Left ventricle myocardium inferior (tissue), 1 donor: ENCODE measurements at regions not wholly inside any gene's neighbourhood (a gene's known extent, or its start where the extent isn't known, plus 50 kb on each side); places are given as distances from the start of the nearest gene placed in this dataset.

Source experiments
- DNase-seq: peaks from one replicate; pipeline ENCODE4 v3.0.0-alpha.2; 2020
- H3K27ac ChIP-seq: fragments of 200-600 bp; replicated peaks from 2 replicates; pipeline ENCODE4 v1.8.0; 2021
- H3K27me3 ChIP-seq: fragments of 200-600 bp; 2 replicates; pipeline ENCODE4 v1.8.0; 2021; ENCODE audit warnings: low read depth
- H3K36me3 ChIP-seq: fragments of 200-600 bp; 2 replicates; pipeline ENCODE4 v1.8.0; 2021
- H3K4me1 ChIP-seq: fragments of 200-600 bp; 2 replicates; pipeline ENCODE4 v1.8.0; 2021
- H3K4me3 ChIP-seq: fragments of 200-600 bp; 2 replicates; pipeline ENCODE4 v1.8.0; 2021; ENCODE audit warnings: mild to moderate bottlenecking, moderate library complexity
- H3K9me3 ChIP-seq: fragments of 200-600 bp; replicated peaks from 2 replicates; pipeline ENCODE4 v1.8.0; 2021
- intact Hi-C: fragments of 100-400 bp; cut with micrococcal nuclease; formaldehyde crosslinking; loops from one replicate; pipeline ENCODE4 v1.11.0; 2022
- TF ChIP-seq, protein P1 (sequence below): fragments of 200-600 bp; IDR thresholded peaks from 2 replicates; pipeline ENCODE4 v1.8.0; 2021; ENCODE audit warnings: antibody characterized with exemption, mild to moderate bottlenecking, borderline replicate concordance
- donor health status: DM: no; HTN: yes; CAD: no; lungs with severe emphysema.

DNA sequence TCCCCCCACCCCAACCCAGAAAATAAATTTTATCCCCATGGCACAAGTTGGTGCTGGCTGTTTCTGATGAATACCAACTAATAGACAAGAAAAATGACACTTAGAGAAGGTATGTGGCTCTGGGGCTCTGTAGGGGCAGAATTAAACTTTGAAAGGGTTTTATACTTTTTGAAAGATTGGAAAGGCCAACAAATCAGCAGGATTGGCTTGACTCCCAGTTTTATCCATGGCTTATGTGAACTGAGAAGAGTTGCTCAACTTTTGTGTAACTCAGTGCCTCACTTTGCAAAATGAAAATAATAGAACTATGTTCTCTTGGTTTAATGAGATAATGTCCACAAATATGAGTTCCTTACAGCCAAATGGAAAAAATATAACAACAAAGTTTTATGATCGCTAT lies 288.9 kb upstream of the KIF2A start:
- Histone ChIP-seq H3K4me1 (no peaks in the 10 kb centered on the region), H3K4me3 (no peak overlapping the region), H3K27ac (no peak overlapping the region), H3K9me3 (peaks cover 7% of the 10 kb centered on the region), H3K27me3 (no peaks in the 10 kb centered on the region), H3K36me3 (no peaks in the 10 kb centered on the region)
- TF ChIP-seq, protein P1, sequence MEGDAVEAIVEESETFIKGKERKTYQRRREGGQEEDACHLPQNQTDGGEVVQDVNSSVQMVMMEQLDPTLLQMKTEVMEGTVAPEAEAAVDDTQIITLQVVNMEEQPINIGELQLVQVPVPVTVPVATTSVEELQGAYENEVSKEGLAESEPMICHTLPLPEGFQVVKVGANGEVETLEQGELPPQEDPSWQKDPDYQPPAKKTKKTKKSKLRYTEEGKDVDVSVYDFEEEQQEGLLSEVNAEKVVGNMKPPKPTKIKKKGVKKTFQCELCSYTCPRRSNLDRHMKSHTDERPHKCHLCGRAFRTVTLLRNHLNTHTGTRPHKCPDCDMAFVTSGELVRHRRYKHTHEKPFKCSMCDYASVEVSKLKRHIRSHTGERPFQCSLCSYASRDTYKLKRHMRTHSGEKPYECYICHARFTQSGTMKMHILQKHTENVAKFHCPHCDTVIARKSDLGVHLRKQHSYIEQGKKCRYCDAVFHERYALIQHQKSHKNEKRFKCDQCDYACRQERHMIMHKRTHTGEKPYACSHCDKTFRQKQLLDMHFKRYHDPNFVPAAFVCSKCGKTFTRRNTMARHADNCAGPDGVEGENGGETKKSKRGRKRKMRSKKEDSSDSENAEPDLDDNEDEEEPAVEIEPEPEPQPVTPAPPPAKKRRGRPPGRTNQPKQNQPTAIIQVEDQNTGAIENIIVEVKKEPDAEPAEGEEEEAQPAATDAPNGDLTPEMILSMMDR, result no peak
- intact Hi-C loops, result no loop called here
- DNase-seq, result no peak

DNA sequence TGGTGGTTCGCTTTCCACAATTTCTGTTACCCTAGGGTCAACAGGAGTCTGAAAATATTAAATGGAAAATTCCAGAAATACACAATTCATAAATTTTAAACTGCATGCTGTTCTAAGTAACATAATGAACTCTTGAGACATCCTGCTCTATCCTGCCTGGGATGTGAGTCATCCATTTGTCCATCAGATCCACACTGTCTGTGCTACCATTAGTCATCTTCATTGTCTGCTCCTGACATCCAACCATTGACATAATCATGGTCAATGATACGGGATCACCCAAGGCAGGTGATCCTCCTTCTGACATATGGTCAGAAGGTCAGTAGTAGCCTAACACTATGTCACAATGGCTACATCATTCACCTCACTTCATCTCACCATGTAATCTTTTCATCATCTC lies 276.7 kb upstream of the KIF2A start:
- no peak overlapping the region for H3K27ac ChIP-seq
- no peak overlapping the region for H3K4me3 ChIP-seq
- H3K9me3 ChIP-seq, result peaks cover 13% of the 10 kb centered on the region
- TF ChIP-seq, protein P1, result no peak
- no peaks in the 10 kb centered on the region for H3K27me3 ChIP-seq
- no peaks in the 10 kb centered on the region for H3K4me1 ChIP-seq
- intact Hi-C loops, result no loop called here
- no peak for DNase-seq
- H3K36me3 ChIP-seq, result no peaks in the 10 kb centered on the region

DNA sequence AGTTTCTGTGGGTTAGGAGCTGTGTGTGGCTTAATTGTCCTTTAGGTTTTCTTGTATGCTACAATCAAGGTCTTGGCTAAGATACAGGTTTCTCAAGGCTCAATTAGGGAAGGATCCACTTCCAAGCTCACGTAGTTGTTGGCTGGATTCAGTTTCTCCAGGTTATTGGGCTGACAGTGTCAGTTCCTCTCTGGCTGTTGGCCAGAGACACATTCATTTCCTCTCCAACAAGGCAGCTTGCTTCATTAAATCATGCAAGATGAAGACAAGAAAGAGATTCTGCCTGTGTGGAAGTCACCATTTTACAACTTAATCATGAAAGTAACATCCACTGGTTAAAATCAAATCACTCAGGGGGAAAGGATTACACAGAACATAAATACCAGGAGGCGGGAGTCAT lies 275.7 kb upstream of the KIF2A start:
- Histone ChIP-seq H3K9me3 (peaks cover 15% of the 10 kb centered on the region), H3K27ac (no peak overlapping the region), H3K36me3 (no peaks in the 10 kb centered on the region), H3K4me1 (no peaks in the 10 kb centered on the region), H3K27me3 (no peaks in the 10 kb centered on the region), H3K4me3 (no peak overlapping the region)
- no peak for DNase-seq
- intact Hi-C loops, result no loop called here
- TF ChIP-seq, protein P1, result no peak

DNA sequence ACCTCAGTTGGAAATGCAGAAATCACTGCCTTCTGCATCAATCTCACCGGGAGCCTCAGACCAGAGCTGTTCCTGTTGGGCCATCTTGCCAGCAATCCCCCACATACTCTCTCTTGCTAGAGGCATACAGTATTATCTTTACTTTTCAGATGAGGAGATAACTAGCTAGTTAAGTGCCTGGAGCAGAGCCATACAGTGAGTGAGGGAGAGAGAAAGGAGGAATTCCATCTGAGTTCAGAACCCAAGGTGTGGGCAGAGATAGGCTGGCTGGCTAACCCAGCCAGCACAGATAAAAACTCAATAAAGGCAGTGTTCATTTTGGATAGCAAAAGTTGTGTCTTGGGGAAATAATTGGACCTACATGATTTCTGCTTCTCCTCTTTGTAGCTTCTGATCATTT lies 268.0 kb upstream of the KIF2A start:
- Histone ChIP-seq H3K27ac (no peak overlapping the region), H3K36me3 (no peaks in the 10 kb centered on the region), H3K4me1 (no peaks in the 10 kb centered on the region), H3K9me3 (peaks cover 15% of the 10 kb centered on the region), H3K27me3 (peaks cover 38% of the 10 kb centered on the region), H3K4me3 (no peak overlapping the region)
- no peak for DNase-seq
- intact Hi-C loops, result no loop called here
- TF ChIP-seq, protein P1, result no peak

DNA sequence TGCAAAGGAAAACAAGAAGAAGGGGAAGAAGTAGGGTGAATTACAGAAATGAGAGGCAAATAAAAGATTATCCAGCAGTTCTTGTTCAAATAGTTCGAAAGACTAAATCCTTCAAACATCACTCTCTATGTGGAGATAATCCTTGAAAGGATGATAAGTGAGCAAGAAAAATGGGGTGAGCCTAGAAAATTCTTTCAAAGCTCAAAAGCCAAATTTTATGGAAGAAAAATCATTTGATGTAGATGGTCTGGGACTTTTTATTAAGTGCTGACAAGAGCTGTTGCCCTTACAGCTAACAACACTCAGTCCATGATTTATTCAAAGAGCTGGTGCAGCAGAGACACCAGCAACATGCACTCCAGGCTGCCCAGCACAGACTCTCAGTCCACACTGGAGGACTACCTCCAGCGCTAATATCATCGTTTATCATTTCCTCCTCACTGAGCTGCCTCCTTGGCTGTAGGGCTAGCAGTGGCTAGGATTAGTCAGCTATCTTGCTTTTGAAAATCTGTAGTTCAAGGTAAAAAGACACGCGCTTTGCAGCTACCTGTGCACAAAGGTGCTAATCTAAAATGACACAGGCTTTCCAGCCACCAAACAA lies 264.8 kb upstream of the KIF2A start:
- intact Hi-C loops, result no loop called here

More for the DNA sequence above, 264.8 kb upstream of the KIF2A start:
- TF ChIP-seq, protein P1, result no peak
- H3K9me3 ChIP-seq, result peaks cover 17% of the 10 kb centered on the region
- H3K4me3 ChIP-seq, result no peak overlapping the region
- H3K27ac ChIP-seq, result no peak overlapping the region
- peaks cover 38% of the 10 kb centered on the region for H3K27me3 ChIP-seq
- DNase-seq, result no peak
- H3K4me1 ChIP-seq, result no peaks in the 10 kb centered on the region
- no peaks in the 10 kb centered on the region for H3K36me3 ChIP-seq
